Activated CD4-positive, alpha-beta T cell treated with anti-CD3 and anti-CD28 coated beads for 36 hours (primary cell): ENCODE measurements at regions not wholly inside any gene's neighbourhood (a gene's known extent, or its start where the extent isn't known, plus 50 kb on each side); places are given as distances from the start of the nearest gene placed in this dataset.

ENCODE experiments used
- ATAC-seq: fragments of 200-7000 bp; cut with Tn5 transposase; one replicate; pipeline ENCODE4 v1.10.0; 2021; ENCODE audit warnings: mild to moderate bottlenecking, moderate library complexity
- CTCF ChIA-PET: fragments of 350-600 bp; sonication (Branson Sonifier 250); formaldehyde crosslinking; loops from one replicate; lab custom pipeline; 2021; ENCODE audit warnings: antibody characterized with exemption; lab: Charles Lee
- POLR2A ChIA-PET: fragments of 350-600 bp; sonication (Branson Sonifier 250); formaldehyde crosslinking; loops from one replicate; lab custom pipeline; 2021; ENCODE audit warnings: antibody characterized with exemption, inconsistent platforms; lab: Charles Lee
- DNase-seq: peaks from one replicate; pipeline ENCODE4 v3.0.0-alpha.2; 2020
- H3K27ac Mint-ChIP-seq: one replicate; pipeline ENCODE4 v1.8.0; 2021; ENCODE audit warnings: mixed read lengths
- H3K27me3 Mint-ChIP-seq: one replicate; pipeline ENCODE4 v1.8.0; 2021; ENCODE audit warnings: mixed read lengths
- H3K36me3 Mint-ChIP-seq: one replicate; pipeline ENCODE4 v1.8.0; 2021; ENCODE audit warnings: low read depth, mixed read lengths
- H3K4me1 Mint-ChIP-seq: one replicate; pipeline ENCODE4 v1.8.0; 2021; ENCODE audit warnings: mixed read lengths
- H3K4me3 Mint-ChIP-seq: one replicate; pipeline ENCODE4 v1.8.0; 2021; ENCODE audit warnings: mild to moderate bottlenecking, moderate library complexity, mixed read lengths
- H3K9me3 Mint-ChIP-seq: one replicate; pipeline ENCODE4 v1.8.0; 2021; ENCODE audit warnings: low read depth, mixed read lengths
- intact Hi-C, 2 experiments: fragments of 100-400 bp; cut with DNase I in 1 of 2; cut with micrococcal nuclease in 1 of 2; formaldehyde crosslinking; loops; one replicate each; pipeline versions ENCODE4 v1.14.2 to v1.15.1; 2022 to 2024; cut with DNase I, micrococcal nuclease

GRCh38 chr22:26894766-26895485 is 237.5 kb downstream of the MIAT start:
- intact Hi-C loops = no loop called here

GRCh38 chr22:26897384-26897783 is 240.0 kb downstream of the MIAT start:
- no peak overlapping the region for H3K4me3 Mint-ChIP-seq
- CTCF ChIA-PET = no interaction called here
- no peaks in the 10 kb centered on the region for H3K9me3 Mint-ChIP-seq
- peaks cover 38% of the 10 kb centered on the region for H3K27me3 Mint-ChIP-seq
- ATAC-seq = no peak
- H3K36me3 Mint-ChIP-seq = no peaks in the 10 kb centered on the region
- POLR2A ChIA-PET = no interaction called here
- DNase-seq = no peak
- H3K4me1 Mint-ChIP-seq = peaks cover 14% of the 10 kb centered on the region
- H3K27ac Mint-ChIP-seq = no peak overlapping the region
- intact Hi-C loops = no loop called here

More at GRCh38 chr22:26894766-26895485, 237.5 kb downstream of the MIAT start:
- peaks cover 35% of the 10 kb centered on the region for H3K27me3 Mint-ChIP-seq
- no peaks in the 10 kb centered on the region for H3K9me3 Mint-ChIP-seq
- ChIA-PET CTCF (interaction anchor here (1.5 kb wide), 1 partner anchor 9 kb away, joined by 4 read pairs; no protein-coding TSS in a partner anchor), POLR2A (interaction anchor here (0.6 kb wide), 1 partner anchor 247 kb away, joined by 3 read pairs; no protein-coding TSS in a partner anchor)
- ATAC-seq = peak; percentile 91
- no peaks in the 10 kb centered on the region for H3K36me3 Mint-ChIP-seq
- peaks cover 14% of the 10 kb centered on the region for H3K4me1 Mint-ChIP-seq
- peak; percentile 33 for DNase-seq
- H3K27ac Mint-ChIP-seq = peak overlapping the region; percentile 48
- H3K4me3 Mint-ChIP-seq = no peak overlapping the region

- ChIA-PET CTCF (no interaction called here), POLR2A (no interaction called here)
- Mint-ChIP-seq H3K9me3 (no peaks in the 10 kb centered on the region), H3K27me3 (peaks cover 43% of the 10 kb centered on the region), H3K27ac (no peak overlapping the region), H3K4me1 (peaks cover 24% of the 10 kb centered on the region), H3K36me3 (no peaks in the 10 kb centered on the region), H3K4me3 (no peak overlapping the region)
- ATAC-seq (no peak), DNase-seq (no peak)
- intact Hi-C loops = no loop called here
These were observed 241.7 kb downstream of the MIAT start for GRCh38 chr22:26898946-26899605.

- intact Hi-C loops = no loop called here
- Mint-ChIP-seq H3K9me3 (no peaks in the 10 kb centered on the region), H3K27me3 (peaks cover 48% of the 10 kb centered on the region), H3K4me3 (no peak overlapping the region), H3K27ac (no peak overlapping the region), H3K4me1 (peaks cover 13% of the 10 kb centered on the region), H3K36me3 (no peaks in the 10 kb centered on the region)
- ChIA-PET POLR2A (no interaction called here), CTCF (no interaction called here)
- ATAC-seq = no peak
- no peak for DNase-seq
These were observed 243.4 kb downstream of the MIAT start for GRCh38 chr22:26900787-26901186.

- POLR2A ChIA-PET = no interaction called here
- no peak overlapping the region for H3K27ac Mint-ChIP-seq
These were observed 243.9 kb downstream of the MIAT start for GRCh38 chr22:26901198-26901816.

GRCh38 chr22:26902401-26903029 is 245.1 kb downstream of the MIAT start:
- intact Hi-C loops = no loop called here
- peak overlapping the region; percentile 48 for H3K4me3 Mint-ChIP-seq
- ChIA-PET CTCF (no interaction called here), POLR2A (no interaction called here)
- no peak for ATAC-seq
- H3K4me1 Mint-ChIP-seq = peaks cover 11% of the 10 kb centered on the region
- no peak for DNase-seq
- no peaks in the 10 kb centered on the region for H3K36me3 Mint-ChIP-seq
- H3K9me3 Mint-ChIP-seq = no peaks in the 10 kb centered on the region
- peaks cover 40% of the 10 kb centered on the region for H3K27me3 Mint-ChIP-seq
- no peak overlapping the region for H3K27ac Mint-ChIP-seq

More at GRCh38 chr22:26901198-26901816, 243.9 kb downstream of the MIAT start:
- intact Hi-C loops = no loop called here
- Mint-ChIP-seq H3K9me3 (no peaks in the 10 kb centered on the region), H3K27me3 (peaks cover 46% of the 10 kb centered on the region), H3K36me3 (no peaks in the 10 kb centered on the region), H3K4me1 (peaks cover 11% of the 10 kb centered on the region), H3K4me3 (no peak overlapping the region)
- CTCF ChIA-PET = no interaction called here
- ATAC-seq = no peak
- DNase-seq = no peak

- Mint-ChIP-seq H3K27me3 (peaks cover 34% of the 10 kb centered on the region), H3K36me3 (no peaks in the 10 kb centered on the region), H3K9me3 (no peaks in the 10 kb centered on the region), H3K27ac (no peak overlapping the region), H3K4me3 (peak overlapping the region; percentile 48), H3K4me1 (peaks cover 11% of the 10 kb centered on the region)
- intact Hi-C loops = no loop called here
- ChIA-PET POLR2A (no interaction called here), CTCF (no interaction called here)
- peak; percentile 41 for DNase-seq
- peak; percentile 39 for ATAC-seq
These were observed 245.9 kb downstream of the MIAT start for GRCh38 chr22:26903030-26903856.

- Mint-ChIP-seq H3K27ac (no peak overlapping the region), H3K27me3 (peaks cover 26% of the 10 kb centered on the region), H3K9me3 (no peaks in the 10 kb centered on the region), H3K4me3 (no peak overlapping the region), H3K36me3 (no peaks in the 10 kb centered on the region), H3K4me1 (peaks cover 11% of the 10 kb centered on the region)
- POLR2A ChIA-PET = no interaction called here
- no peak for ATAC-seq
- CTCF ChIA-PET = no interaction called here
- DNase-seq = no peak
- intact Hi-C loops = no loop called here
These were observed 247.1 kb downstream of the MIAT start for GRCh38 chr22:26904483-26904882.

GRCh38 chr22:26905076-26905475 is 247.7 kb downstream of the MIAT start:
- Mint-ChIP-seq H3K27me3 (peaks cover 24% of the 10 kb centered on the region), H3K4me1 (peaks cover 11% of the 10 kb centered on the region), H3K36me3 (no peaks in the 10 kb centered on the region), H3K4me3 (no peak overlapping the region), H3K27ac (no peak overlapping the region), H3K9me3 (no peaks in the 10 kb centered on the region)
- ATAC-seq = no peak
- CTCF ChIA-PET = no interaction called here
- intact Hi-C loops = no loop called here
- POLR2A ChIA-PET = no interaction called here
- DNase-seq = no peak

GRCh38 chr22:26905640-26906039 is 248.3 kb downstream of the MIAT start:
- Mint-ChIP-seq H3K27me3 (peaks cover 19% of the 10 kb centered on the region), H3K4me3 (no peak overlapping the region), H3K9me3 (no peaks in the 10 kb centered on the region), H3K4me1 (peaks cover 11% of the 10 kb centered on the region), H3K27ac (no peak overlapping the region), H3K36me3 (no peaks in the 10 kb centered on the region)
- ATAC-seq (no peak), DNase-seq (no peak)
- ChIA-PET POLR2A (no interaction called here), CTCF (interaction anchor here (0.6 kb wide), 1 partner anchor 1657 kb away, joined by 3 read pairs; no protein-coding TSS in a partner anchor)
- intact Hi-C loops = no loop called here

GRCh38 chr22:26906464-26906863 is 249.1 kb downstream of the MIAT start:
- no peak for ATAC-seq
- Mint-ChIP-seq H3K9me3 (no peaks in the 10 kb centered on the region), H3K36me3 (no peaks in the 10 kb centered on the region), H3K4me3 (no peak overlapping the region), H3K27ac (no peak overlapping the region), H3K27me3 (peaks cover 14% of the 10 kb centered on the region), H3K4me1 (peaks cover 11% of the 10 kb centered on the region)
- DNase-seq = no peak
- intact Hi-C loops = no loop called here
- POLR2A ChIA-PET = no interaction called here
- CTCF ChIA-PET = no interaction called here
